K562 (cell line): ENCODE measurements at regions not wholly inside any gene's neighbourhood (a gene's known extent, or its start where the extent isn't known, plus 50 kb on each side); places are given as distances from the start of the nearest gene placed in this dataset.

Experiments
- CHCHD3 ChIP-seq: fragments of 250-450 bp; sonication (Bioruptor Pico); IDR thresholded peaks from 2 replicates; pipeline ENCODE4 v2.1.2; 2022; ENCODE audit warnings: mild to moderate bottlenecking
- CHD1 ChIP-seq: fragments of 200-600 bp; sonication (generic); IDR thresholded peaks from one replicate; pipeline ENCODE4 v1.6.1; 2012; ENCODE audit warnings: mild to moderate bottlenecking, moderate library complexity, low read length, inconsistent platforms
- ESRRA ChIP-seq: fragments of 450-650 bp; IDR thresholded peaks from 2 replicates; pipeline ENCODE4 v1.6.1; 2014; ENCODE audit warnings: low read depth, mild to moderate bottlenecking, moderate library complexity, borderline replicate concordance
- HIVEP1 ChIP-seq: fragments of 250-450 bp; sonication (Bioruptor Pico); IDR thresholded peaks from 2 replicates; pipeline ENCODE4 v1.4.0; 2020; ENCODE audit warnings: mild to moderate bottlenecking
- HNRNPLL ChIP-seq: fragments of 200-400 bp; formaldehyde crosslinking; IDR thresholded peaks from 2 replicates; pipeline ENCODE4 v1.6.1; 2017; ENCODE audit warnings: low read length, low read depth, mild to moderate bottlenecking; ENCODE audit not compliant: poor library complexity, severe bottlenecking
- PHF21A ChIP-seq: fragments of 450-650 bp; IDR thresholded peaks from 2 replicates; pipeline ENCODE4 v1.6.1; 2017; ENCODE audit warnings: low read depth, borderline replicate concordance
- SPI1 ChIP-seq: IDR thresholded peaks from 2 replicates; pipeline ENCODE4 v1.6.1; 2011; ENCODE audit warnings: low read depth, low read length, control low read depth, borderline replicate concordance
- TAF1 ChIP-seq: IDR thresholded peaks from 2 replicates; pipeline ENCODE4 v1.6.1; 2011; ENCODE audit warnings: mild to moderate bottlenecking, low read length, moderate library complexity; ENCODE audit not compliant: insufficient read depth, control insufficient read depth, severe bottlenecking; ENCODE audit errors: extremely low read depth
- ZNF24 ChIP-seq: fragments of 450-650 bp; IDR thresholded peaks from 2 replicates; pipeline ENCODE4 v1.6.1; 2016
- ZZZ3 ChIP-seq: fragments of 450-650 bp; IDR thresholded peaks from 2 replicates; pipeline ENCODE4 v1.6.1; 2016; ENCODE audit warnings: antibody characterized with exemption, mild to moderate bottlenecking, moderate library complexity
- TF ChIP-seq, protein P1 (sequence below), 2 experiments: fragments of 450-650 bp in 1 of 2; sonication (generic) in 1 of 2; formaldehyde crosslinking in 1 of 2; IDR thresholded peaks in 1 of 2; conservative IDR thresholded peaks in 1 of 2; 2 replicates each; pipeline versions ENCODE4 v1.6.1 to v1.8.1; 2016 to 2023; ENCODE audit warnings: mild to moderate bottlenecking in 2 of 2, moderate library complexity in 2 of 2, inconsistent platforms in 1 of 2, missing genetic modification reagents in 1 of 2
- TF ChIP-seq, protein P2 (sequence below): sonication (generic); formaldehyde crosslinking; IDR thresholded peaks from 2 replicates; pipeline ENCODE4 v1.5.0; 2020; ENCODE audit warnings: missing genetic modification reagents
- TF ChIP-seq, protein P3 (sequence below), 3 experiments: IDR thresholded peaks in 2 of 3; conservative IDR thresholded peaks in 1 of 3; 2 replicates each; pipeline ENCODE4 v1.5.1; 2011 to 2012; ENCODE audit warnings: low read length in 3 of 3, mild to moderate bottlenecking in 3 of 3, control low read depth in 2 of 3, improper control_type of control experiment in 1 of 3, inconsistent platforms in 1 of 3, low read depth in 1 of 3, mixed read lengths in 1 of 3, moderate library complexity in 1 of 3; ENCODE audit not compliant: insufficient read depth in 2 of 3

DNA sequence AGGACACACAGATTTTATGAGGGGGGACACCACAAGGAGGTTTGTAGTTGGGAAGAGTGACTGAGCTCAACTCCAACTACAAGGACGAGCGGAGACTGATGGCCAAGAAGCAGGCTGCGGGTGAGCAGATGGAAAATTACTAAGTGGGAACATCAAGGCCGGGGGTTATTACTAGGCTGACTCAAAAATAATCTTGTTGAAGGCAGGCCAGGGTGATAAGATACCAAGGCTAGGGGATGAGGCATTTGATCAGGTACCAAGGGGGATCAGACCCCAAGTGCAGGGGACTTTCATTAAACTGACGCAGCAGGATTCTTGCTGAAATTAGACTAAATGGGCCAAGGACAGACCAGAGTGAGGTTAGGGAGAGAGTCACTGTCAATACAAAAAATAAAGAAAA is 119.4 kb upstream of the SORBS2 start:
- TF ChIP-seq TAF1 (no peak), ZZZ3 (no peak), HIVEP1 (CRISPR knock-in tag) (no peak), PHF21A (no peak), ZNF24 (no peak), SPI1 (no peak), HNRNPLL (no peak), CHD1 (no peak), ESRRA (no peak), CHCHD3 (CRISPR knock-in tag) (no peak)
- TF ChIP-seq, protein P1, sequence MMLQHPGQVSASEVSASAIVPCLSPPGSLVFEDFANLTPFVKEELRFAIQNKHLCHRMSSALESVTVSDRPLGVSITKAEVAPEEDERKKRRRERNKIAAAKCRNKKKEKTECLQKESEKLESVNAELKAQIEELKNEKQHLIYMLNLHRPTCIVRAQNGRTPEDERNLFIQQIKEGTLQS (IDR thresholded peaks at IDR 0.05): no peak
- TF ChIP-seq, protein P1 (CRISPR knock-in tag; conservative IDR thresholded peaks at IDR 0.05): no peak
- TF ChIP-seq, protein P2, sequence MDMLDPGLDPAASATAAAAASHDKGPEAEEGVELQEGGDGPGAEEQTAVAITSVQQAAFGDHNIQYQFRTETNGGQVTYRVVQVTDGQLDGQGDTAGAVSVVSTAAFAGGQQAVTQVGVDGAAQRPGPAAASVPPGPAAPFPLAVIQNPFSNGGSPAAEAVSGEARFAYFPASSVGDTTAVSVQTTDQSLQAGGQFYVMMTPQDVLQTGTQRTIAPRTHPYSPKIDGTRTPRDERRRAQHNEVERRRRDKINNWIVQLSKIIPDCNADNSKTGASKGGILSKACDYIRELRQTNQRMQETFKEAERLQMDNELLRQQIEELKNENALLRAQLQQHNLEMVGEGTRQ (CRISPR knock-in tag): no peak
- TF ChIP-seq, protein P3, sequence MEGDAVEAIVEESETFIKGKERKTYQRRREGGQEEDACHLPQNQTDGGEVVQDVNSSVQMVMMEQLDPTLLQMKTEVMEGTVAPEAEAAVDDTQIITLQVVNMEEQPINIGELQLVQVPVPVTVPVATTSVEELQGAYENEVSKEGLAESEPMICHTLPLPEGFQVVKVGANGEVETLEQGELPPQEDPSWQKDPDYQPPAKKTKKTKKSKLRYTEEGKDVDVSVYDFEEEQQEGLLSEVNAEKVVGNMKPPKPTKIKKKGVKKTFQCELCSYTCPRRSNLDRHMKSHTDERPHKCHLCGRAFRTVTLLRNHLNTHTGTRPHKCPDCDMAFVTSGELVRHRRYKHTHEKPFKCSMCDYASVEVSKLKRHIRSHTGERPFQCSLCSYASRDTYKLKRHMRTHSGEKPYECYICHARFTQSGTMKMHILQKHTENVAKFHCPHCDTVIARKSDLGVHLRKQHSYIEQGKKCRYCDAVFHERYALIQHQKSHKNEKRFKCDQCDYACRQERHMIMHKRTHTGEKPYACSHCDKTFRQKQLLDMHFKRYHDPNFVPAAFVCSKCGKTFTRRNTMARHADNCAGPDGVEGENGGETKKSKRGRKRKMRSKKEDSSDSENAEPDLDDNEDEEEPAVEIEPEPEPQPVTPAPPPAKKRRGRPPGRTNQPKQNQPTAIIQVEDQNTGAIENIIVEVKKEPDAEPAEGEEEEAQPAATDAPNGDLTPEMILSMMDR (IDR thresholded peaks at IDR 0.05 in 2 of 3, conservative IDR thresholded peaks at IDR 0.05 in 1 of 3; ENCODE audit: insufficient read depth in 2 of 3, low read depth in 1 of 3, low read length in 3 of 3): no peak
